Suprapubic skin (tissue), 3 donors: ENCODE measurements at regions not wholly inside any gene's neighbourhood (a gene's known extent, or its start where the extent isn't known, plus 50 kb on each side); places are given as distances from the start of the nearest gene placed in this dataset.

ENCODE experiments used
- POLR2A ChIP-seq, 2 donors: fragments of 450-650 bp; IDR thresholded peaks; one replicate each; pipeline ENCODE4 v1.6.1; 2017; ENCODE audit warnings: antibody characterized with exemption in 2 of 2, mild to moderate bottlenecking in 2 of 2, moderate library complexity in 2 of 2
- TF ChIP-seq, protein P1 (sequence below), 2 donors: fragments of 200-600 bp in 1 of 2; fragments of 450-650 bp in 1 of 2; sonication (generic) in 1 of 2; IDR thresholded peaks; one replicate each; pipeline ENCODE4 v1.5.1; 2016 to 2019; ENCODE audit warnings: antibody characterized with exemption in 2 of 2, mild to moderate bottlenecking in 1 of 2, moderate library complexity in 1 of 2

DNA sequence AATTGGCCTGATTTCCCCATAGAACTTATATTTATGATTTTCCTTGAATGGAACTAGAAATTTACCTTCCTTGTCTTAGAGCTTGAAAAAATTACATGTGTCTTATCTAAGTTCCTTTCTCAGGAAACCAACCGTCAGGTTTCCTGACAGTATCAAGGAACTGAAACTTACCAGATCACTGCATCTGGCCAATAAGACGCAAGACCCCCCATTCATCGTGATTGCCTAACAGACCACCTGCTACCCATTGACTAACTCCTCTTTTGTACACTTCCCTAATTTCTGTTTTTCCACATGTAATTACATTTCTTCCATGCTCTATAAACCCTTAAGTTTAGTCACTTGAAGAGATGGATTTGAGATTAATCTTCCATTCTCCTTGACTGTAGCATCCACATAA lies 517.2 kb upstream of the CBLB start:
- TF ChIP-seq, protein P1, sequence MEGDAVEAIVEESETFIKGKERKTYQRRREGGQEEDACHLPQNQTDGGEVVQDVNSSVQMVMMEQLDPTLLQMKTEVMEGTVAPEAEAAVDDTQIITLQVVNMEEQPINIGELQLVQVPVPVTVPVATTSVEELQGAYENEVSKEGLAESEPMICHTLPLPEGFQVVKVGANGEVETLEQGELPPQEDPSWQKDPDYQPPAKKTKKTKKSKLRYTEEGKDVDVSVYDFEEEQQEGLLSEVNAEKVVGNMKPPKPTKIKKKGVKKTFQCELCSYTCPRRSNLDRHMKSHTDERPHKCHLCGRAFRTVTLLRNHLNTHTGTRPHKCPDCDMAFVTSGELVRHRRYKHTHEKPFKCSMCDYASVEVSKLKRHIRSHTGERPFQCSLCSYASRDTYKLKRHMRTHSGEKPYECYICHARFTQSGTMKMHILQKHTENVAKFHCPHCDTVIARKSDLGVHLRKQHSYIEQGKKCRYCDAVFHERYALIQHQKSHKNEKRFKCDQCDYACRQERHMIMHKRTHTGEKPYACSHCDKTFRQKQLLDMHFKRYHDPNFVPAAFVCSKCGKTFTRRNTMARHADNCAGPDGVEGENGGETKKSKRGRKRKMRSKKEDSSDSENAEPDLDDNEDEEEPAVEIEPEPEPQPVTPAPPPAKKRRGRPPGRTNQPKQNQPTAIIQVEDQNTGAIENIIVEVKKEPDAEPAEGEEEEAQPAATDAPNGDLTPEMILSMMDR (IDR thresholded peaks at IDR 0.05): no peak
- no peak for TF ChIP-seq POLR2A (IDR thresholded peaks at IDR 0.05)
